GM23338 (cell line): ENCODE measurements at regions not wholly inside any gene's neighbourhood (a gene's known extent, or its start where the extent isn't known, plus 50 kb on each side); places are given as distances from the start of the nearest gene placed in this dataset.

Experiments used
- ATAC-seq: fragments of 200-7000 bp; cut with Tn5 transposase; 3 replicates; pipeline ENCODE4 v1.9.1; 2020
- DNase-seq: peaks from one replicate; pipeline ENCODE4 v3.0.0-alpha.2; 2015; ENCODE audit warnings: low spot score
- H2AFZ ChIP-seq: fragments of 200-600 bp; sonication (generic); 2 replicates; pipeline ENCODE4 v1.8.0; 2016; ENCODE audit warnings: antibody characterized with exemption, mild to moderate bottlenecking, moderate library complexity
- H3F3A ChIP-seq: fragments of 200-600 bp; sonication (generic); replicated peaks from 2 replicates; pipeline ENCODE4 v1.8.0; 2017; ENCODE audit warnings: antibody characterized with exemption, mixed run types, low read depth
- H3K27ac ChIP-seq: fragments of 200-600 bp; sonication (generic); 2 replicates; pipeline ENCODE4 v1.6.1; 2016; ENCODE audit warnings: low read depth
- H3K27me3 ChIP-seq: fragments of 200-600 bp; sonication (generic); 2 replicates; pipeline ENCODE4 v1.8.0; 2016; ENCODE audit warnings: mild to moderate bottlenecking, mixed run types, moderate library complexity; ENCODE audit not compliant: insufficient read depth
- H3K36me3 ChIP-seq: fragments of 200-600 bp; sonication (generic); 2 replicates; pipeline ENCODE4 v1.8.0; 2016; ENCODE audit warnings: mild to moderate bottlenecking; ENCODE audit not compliant: insufficient read depth
- H3K4me1 ChIP-seq: fragments of 200-600 bp; sonication (generic); 2 replicates; pipeline ENCODE4 v1.8.0; 2016; ENCODE audit warnings: mild to moderate bottlenecking, moderate library complexity; ENCODE audit not compliant: insufficient read depth
- H3K4me2 ChIP-seq: fragments of 200-600 bp; sonication (generic); 2 replicates; pipeline ENCODE4 v1.7.1; 2017; ENCODE audit warnings: mixed run types
- H3K4me3 ChIP-seq: fragments of 200-600 bp; sonication (generic); 2 replicates; pipeline ENCODE4 v1.6.1; 2016; ENCODE audit warnings: mixed run types
- H3K79me2 ChIP-seq: fragments of 200-600 bp; sonication (generic); replicated peaks from 2 replicates; pipeline ENCODE4 v1.8.0; 2017; ENCODE audit warnings: mild to moderate bottlenecking; ENCODE audit not compliant: insufficient read depth
- H3K9me2 ChIP-seq: fragments of 200-600 bp; sonication (generic); 2 replicates; pipeline ENCODE4 v1.8.0; 2017; ENCODE audit not compliant: insufficient read depth
- H4K20me1 ChIP-seq: fragments of 200-600 bp; sonication (generic); replicated peaks from 2 replicates; pipeline ENCODE4 v1.8.0; 2017; ENCODE audit warnings: mild to moderate bottlenecking; ENCODE audit not compliant: insufficient read depth
- H3K27ac Mint-ChIP-seq: 2 replicates; pipeline ENCODE4 v1.8.0; 2020; ENCODE audit warnings: inconsistent platforms, mild to moderate bottlenecking, moderate library complexity, mixed read lengths
- H3K27me3 Mint-ChIP-seq: 3 replicates; pipeline ENCODE4 v1.8.0; 2022; ENCODE audit warnings: low read depth, mild to moderate bottlenecking, moderate library complexity, mixed read lengths, inconsistent platforms; ENCODE audit not compliant: insufficient read depth, poor library complexity
- H3K36me3 Mint-ChIP-seq: 3 replicates; pipeline ENCODE4 v1.8.0; 2021; ENCODE audit warnings: low read depth, mild to moderate bottlenecking, inconsistent platforms, moderate library complexity, mixed read lengths
- H3K4me1 Mint-ChIP-seq: 3 replicates; pipeline ENCODE4 v1.8.0; 2020; ENCODE audit warnings: mild to moderate bottlenecking, inconsistent platforms, mixed read lengths
- H3K4me3 Mint-ChIP-seq: 3 replicates; pipeline ENCODE4 v1.8.0; 2021; ENCODE audit warnings: moderate library complexity, mild to moderate bottlenecking, inconsistent platforms, mixed read lengths
- H3K9me3 Mint-ChIP-seq: 3 replicates; pipeline ENCODE4 v1.8.0; 2020; ENCODE audit warnings: moderate library complexity, mild to moderate bottlenecking, inconsistent platforms, mixed read lengths
- CREB1 ChIP-seq: fragments of 250-450 bp; sonication (Bioruptor Pico); IDR thresholded peaks from 2 replicates; pipeline ENCODE4 v1.5.0; 2020; ENCODE audit warnings: low read depth, mild to moderate bottlenecking, moderate library complexity
- STAT1 ChIP-seq: IDR thresholded peaks from one replicate; pipeline ENCODE4 v1.6.1; 2016; ENCODE audit warnings: antibody characterized with exemption; ENCODE audit not compliant: unreplicated experiment
- TF ChIP-seq, protein P1 (sequence below): fragments of 250-450 bp; sonication (Bioruptor Pico); IDR thresholded peaks from 2 replicates; pipeline ENCODE4 v1.5.0; 2020; ENCODE audit warnings: mild to moderate bottlenecking, moderate library complexity

DNA sequence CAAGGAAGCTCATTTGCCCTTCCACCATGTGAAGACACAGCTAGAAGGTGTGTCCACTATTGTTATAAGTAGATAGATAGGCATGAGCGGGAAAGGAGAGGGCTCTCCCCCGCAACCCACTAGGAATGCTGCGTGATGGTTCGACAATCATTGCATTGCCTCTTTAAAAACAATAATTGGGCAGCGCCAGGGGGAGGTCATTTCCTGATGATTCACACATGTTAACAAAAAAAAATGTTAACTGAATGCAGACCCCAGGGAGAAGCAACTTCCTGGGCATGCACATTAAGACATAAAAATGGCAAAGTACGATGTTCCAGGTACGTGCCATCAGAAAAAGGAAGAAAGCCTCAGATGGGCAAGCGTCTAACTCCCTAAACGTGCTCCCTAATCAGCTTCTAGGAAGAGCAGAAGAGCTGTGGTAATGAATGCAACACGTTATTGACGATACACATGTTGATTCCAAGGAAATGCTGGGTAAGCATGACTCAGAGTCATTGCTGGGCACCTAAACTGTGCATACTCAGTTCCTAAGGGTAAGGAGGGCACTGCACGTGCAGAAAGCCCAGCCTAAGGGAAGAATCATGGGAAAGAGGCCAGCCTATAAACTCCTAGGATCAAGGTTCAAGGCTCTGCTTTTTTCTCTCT lies 113.7 kb downstream of the FAM217A start (continued):
- TF ChIP-seq, protein P1, sequence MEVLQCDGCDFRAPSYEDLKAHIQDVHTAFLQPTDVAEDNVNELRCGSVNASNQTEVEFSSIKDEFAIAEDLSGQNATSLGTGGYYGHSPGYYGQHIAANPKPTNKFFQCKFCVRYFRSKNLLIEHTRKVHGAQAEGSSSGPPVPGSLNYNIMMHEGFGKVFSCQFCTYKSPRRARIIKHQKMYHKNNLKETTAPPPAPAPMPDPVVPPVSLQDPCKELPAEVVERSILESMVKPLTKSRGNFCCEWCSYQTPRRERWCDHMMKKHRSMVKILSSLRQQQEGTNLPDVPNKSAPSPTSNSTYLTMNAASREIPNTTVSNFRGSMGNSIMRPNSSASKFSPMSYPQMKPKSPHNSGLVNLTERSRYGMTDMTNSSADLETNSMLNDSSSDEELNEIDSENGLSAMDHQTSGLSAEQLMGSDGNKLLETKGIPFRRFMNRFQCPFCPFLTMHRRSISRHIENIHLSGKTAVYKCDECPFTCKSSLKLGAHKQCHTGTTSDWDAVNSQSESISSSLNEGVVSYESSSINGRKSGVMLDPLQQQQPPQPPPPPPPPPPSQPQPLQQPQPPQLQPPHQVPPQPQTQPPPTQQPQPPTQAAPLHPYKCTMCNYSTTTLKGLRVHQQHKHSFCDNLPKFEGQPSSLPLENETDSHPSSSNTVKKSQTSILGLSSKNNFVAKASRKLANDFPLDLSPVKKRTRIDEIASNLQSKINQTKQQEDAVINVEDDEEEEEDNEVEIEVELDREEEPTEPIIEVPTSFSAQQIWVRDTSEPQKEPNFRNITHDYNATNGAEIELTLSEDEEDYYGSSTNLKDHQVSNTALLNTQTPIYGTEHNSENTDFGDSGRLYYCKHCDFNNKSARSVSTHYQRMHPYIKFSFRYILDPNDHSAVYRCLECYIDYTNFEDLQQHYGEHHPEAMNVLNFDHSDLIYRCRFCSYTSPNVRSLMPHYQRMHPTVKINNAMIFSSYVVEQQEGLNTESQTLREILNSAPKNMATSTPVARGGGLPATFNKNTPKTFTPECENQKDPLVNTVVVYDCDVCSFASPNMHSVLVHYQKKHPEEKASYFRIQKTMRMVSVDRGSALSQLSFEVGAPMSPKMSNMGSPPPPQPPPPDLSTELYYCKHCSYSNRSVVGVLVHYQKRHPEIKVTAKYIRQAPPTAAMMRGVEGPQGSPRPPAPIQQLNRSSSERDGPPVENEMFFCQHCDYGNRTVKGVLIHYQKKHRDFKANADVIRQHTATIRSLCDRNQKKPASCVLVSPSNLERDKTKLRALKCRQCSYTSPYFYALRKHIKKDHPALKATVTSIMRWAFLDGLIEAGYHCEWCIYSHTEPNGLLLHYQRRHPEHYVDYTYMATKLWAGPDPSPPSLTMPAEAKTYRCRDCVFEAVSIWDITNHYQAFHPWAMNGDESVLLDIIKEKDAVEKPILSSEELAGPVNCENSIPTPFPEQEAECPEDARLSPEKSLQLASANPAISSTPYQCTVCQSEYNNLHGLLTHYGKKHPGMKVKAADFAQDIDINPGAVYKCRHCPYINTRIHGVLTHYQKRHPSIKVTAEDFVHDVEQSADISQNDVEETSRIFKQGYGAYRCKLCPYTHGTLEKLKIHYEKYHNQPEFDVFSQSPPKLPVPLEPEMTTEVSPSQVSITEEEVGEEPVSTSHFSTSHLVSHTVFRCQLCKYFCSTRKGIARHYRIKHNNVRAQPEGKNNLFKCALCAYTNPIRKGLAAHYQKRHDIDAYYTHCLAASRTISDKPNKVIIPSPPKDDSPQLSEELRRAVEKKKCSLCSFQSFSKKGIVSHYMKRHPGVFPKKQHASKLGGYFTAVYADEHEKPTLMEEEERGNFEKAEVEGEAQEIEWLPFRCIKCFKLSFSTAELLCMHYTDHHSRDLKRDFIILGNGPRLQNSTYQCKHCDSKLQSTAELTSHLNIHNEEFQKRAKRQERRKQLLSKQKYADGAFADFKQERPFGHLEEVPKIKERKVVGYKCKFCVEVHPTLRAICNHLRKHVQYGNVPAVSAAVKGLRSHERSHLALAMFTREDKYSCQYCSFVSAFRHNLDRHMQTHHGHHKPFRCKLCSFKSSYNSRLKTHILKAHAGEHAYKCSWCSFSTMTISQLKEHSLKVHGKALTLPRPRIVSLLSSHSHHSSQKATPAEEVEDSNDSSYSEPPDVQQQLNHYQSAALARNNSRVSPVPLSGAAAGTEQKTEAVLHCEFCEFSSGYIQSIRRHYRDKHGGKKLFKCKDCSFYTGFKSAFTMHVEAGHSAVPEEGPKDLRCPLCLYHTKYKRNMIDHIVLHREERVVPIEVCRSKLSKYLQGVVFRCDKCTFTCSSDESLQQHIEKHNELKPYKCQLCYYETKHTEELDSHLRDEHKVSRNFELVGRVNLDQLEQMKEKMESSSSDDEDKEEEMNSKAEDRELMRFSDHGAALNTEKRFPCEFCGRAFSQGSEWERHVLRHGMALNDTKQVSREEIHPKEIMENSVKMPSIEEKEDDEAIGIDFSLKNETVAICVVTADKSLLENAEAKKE (CRISPR knock-in tag) = no peak

DNA sequence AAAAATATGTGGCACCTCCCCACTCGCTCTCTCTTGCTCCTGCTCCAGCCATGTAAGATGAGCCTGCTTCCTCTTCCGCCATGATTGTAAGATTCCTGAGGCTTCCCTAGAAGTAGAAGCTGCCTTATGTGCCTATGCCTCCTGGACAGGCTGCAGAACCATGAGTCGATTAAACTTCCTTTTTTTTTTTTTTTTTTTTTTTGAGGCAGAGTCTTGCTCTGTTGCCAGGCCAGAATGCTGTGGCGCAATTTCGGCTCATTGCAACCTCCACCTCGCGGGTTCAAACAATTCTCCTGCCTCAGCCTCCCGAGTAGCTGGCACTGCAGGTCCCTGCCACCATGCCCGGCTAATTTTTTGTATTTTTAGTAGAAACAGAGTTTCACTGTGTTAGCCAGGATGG lies 112.5 kb downstream of the FAM217A start:
- H3K9me2 ChIP-seq = no peaks in the 10 kb centered on the region
- Mint-ChIP-seq H3K27ac (no peak overlapping the region), H3K4me1 (no peaks in the 10 kb centered on the region), H3K27me3 (peaks cover 2% of the 10 kb centered on the region), H3K9me3 (no peaks in the 10 kb centered on the region), H3K4me3 (no peak overlapping the region), H3K36me3 (no peaks in the 10 kb centered on the region; the same call in 2 of the 3 replicates)
- TF ChIP-seq STAT1 (no peak), CREB1 (CRISPR knock-in tag) (no peak)
- TF ChIP-seq, protein P1 (CRISPR knock-in tag) = no peak
- H4K20me1 ChIP-seq = no peaks in the 10 kb centered on the region
- no peaks in the 10 kb centered on the region for H3F3A ChIP-seq
- H3K4me2 ChIP-seq = no peak overlapping the region
- ATAC-seq (no peak), DNase-seq (no peak)
- no peak overlapping the region for H3K27ac ChIP-seq
- no peaks in the 10 kb centered on the region for H3K79me2 ChIP-seq
- H3K27me3 ChIP-seq = no peaks in the 10 kb centered on the region
- H3K4me1 ChIP-seq = no peaks in the 10 kb centered on the region
- H2AFZ ChIP-seq = no peak overlapping the region
- no peak overlapping the region for H3K4me3 ChIP-seq
- H3K36me3 ChIP-seq = no peaks in the 10 kb centered on the region
